Right cardiac atrium (tissue), 5 donors: ENCODE measurements at regions not wholly inside any gene's neighbourhood (a gene's known extent, or its start where the extent isn't known, plus 50 kb on each side); places are given as distances from the start of the nearest gene placed in this dataset.

Source experiments
- ATAC-seq, 2 donors: fragments of 200-7000 bp; cut with Tn5 transposase; one replicate each; pipeline versions ENCODE4 v1.8.0 to v1.9.1; 2020; ENCODE audit warnings: moderate library complexity in 2 of 2, mild to moderate bottlenecking in 1 of 2
- DNase-seq, 3 donors: peaks; one replicate each; pipeline ENCODE4 v3.0.0-alpha.2; 2020
- H3K27ac ChIP-seq: one replicate; pipeline ENCODE4 v1.5.1; 2013; ENCODE audit warnings: mild to moderate bottlenecking, low read length, control low read depth, moderate library complexity
- H3K27me3 ChIP-seq: one replicate; pipeline ENCODE4 v1.6.1; 2013; ENCODE audit not compliant: control insufficient read depth, insufficient read depth
- H3K4me1 ChIP-seq: one replicate; pipeline ENCODE4 v1.6.1; 2013; ENCODE audit warnings: low read length; ENCODE audit not compliant: control insufficient read depth, insufficient read depth
- H3K4me3 ChIP-seq: one replicate; pipeline ENCODE4 v1.5.1; 2013; ENCODE audit warnings: low read length, control low read depth
- H3K9me3 ChIP-seq: one replicate; pipeline ENCODE4 v1.6.1; 2013; ENCODE audit warnings: low read length; ENCODE audit not compliant: control insufficient read depth
- WGBS: extraction: QIAGEN DNeasy Blood & Tissue Kit; methylation state at CpG from one replicate; pipeline ENCODE4 v1.1.7; 2013; 5-methylcytosine and 5-hydroxymethylcytosine counted together
- intact Hi-C, 4 donors: fragments of 100-400 bp; cut with DNase I; formaldehyde crosslinking; loops; one replicate each; pipeline versions ENCODE4 v1.11.0 to v1.14.0; 2022 to 2023
- donor health status: healthy with polysubstance abuse.
- donor health status: DM: no; HTN: yes; CAD: no.
- donor health status: DM: no; HTN: no; CAD: no.
- donor health status: DM: no; HTN: yes; CAD: no; lungs with severe emphysema.
- donor health status: DM: yes; HTN: yes; CAD: no.

- DNase-seq (no peak), ATAC-seq (no peak)
- Histone ChIP-seq H3K4me3 (no peak overlapping the region), H3K27me3 (no peaks in the 10 kb centered on the region), H3K9me3 (no peaks in the 10 kb centered on the region), H3K4me1 (peaks cover 1% of the 10 kb centered on the region), H3K27ac (no peak overlapping the region)
- 57% methylated on average over 1 of the region's 1 CpG for WGBS
- intact Hi-C loops, result no loop called here
Observed at GRCh38 chr3:168975576-168975975, 687.9 kb downstream of the MECOM start.

GRCh38 chr3:168974617-168975403, 688.7 kb downstream of the MECOM start:
- no peak overlapping the region for H3K27ac ChIP-seq
- no peak overlapping the region for H3K4me3 ChIP-seq
- no peaks in the 10 kb centered on the region for H3K27me3 ChIP-seq
- H3K4me1 ChIP-seq, result peaks cover 1% of the 10 kb centered on the region
- intact Hi-C loops, result no loop called here
- DNase-seq, result no peak
- ATAC-seq, result no peak
- H3K9me3 ChIP-seq, result no peaks in the 10 kb centered on the region

- H3K9me3 ChIP-seq, result no peaks in the 10 kb centered on the region
- H3K4me3 ChIP-seq, result no peak overlapping the region
- DNase-seq, result no peak
- 92% methylated on average over 2 of the region's 2 CpGs for WGBS
- ATAC-seq, result no peak
- H3K27ac ChIP-seq, result no peak overlapping the region
- peaks cover 1% of the 10 kb centered on the region for H3K4me1 ChIP-seq
- H3K27me3 ChIP-seq, result no peaks in the 10 kb centered on the region
- intact Hi-C loops, result no loop called here
Observed at GRCh38 chr3:168973897-168974296, 689.6 kb downstream of the MECOM start.

- Histone ChIP-seq H3K4me1 (peaks cover 1% of the 10 kb centered on the region), H3K9me3 (no peaks in the 10 kb centered on the region), H3K4me3 (no peak overlapping the region), H3K27ac (no peak overlapping the region), H3K27me3 (no peaks in the 10 kb centered on the region)
- ATAC-seq, result no peak
- intact Hi-C loops, result no loop called here
- WGBS, result 73% methylated on average over 1 of the region's 1 CpG
- no peak for DNase-seq
Observed at GRCh38 chr3:168973206-168973605, 690.3 kb downstream of the MECOM start.

GRCh38 chr3:168968609-168969008, 694.9 kb downstream of the MECOM start:
- ATAC-seq, result no peak

DNA sequence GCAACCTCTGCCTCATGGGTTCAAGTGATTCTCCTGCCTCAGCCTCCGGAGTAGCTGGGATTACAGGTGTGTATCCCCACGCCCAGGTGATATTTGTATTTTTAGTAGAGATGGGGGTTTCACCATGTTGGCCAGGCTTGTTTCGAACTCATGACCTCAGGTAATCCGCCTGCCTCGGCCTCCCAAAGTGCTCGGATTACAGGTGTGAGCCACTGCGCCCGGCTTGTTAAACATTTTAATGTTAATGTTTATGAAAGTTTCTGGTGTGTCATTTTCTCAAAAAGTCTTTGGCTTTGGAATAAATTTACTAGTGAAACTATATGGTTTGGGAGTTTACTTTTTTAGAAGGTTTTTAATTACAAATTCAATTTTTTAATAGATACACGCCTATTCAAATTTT, 698.8 kb downstream of the MECOM start:
- 94% methylated on average over 9 of the region's 9 CpGs for WGBS
- H3K9me3 ChIP-seq, result no peaks in the 10 kb centered on the region
- no peak for ATAC-seq
- DNase-seq, result no peak
- H3K27ac ChIP-seq, result no peak overlapping the region
- no peaks in the 10 kb centered on the region for H3K27me3 ChIP-seq
- intact Hi-C loops, result no loop called here
- no peaks in the 10 kb centered on the region for H3K4me1 ChIP-seq
- no peak overlapping the region for H3K4me3 ChIP-seq

More at GRCh38 chr3:168968609-168969008, 694.9 kb downstream of the MECOM start:
- H3K9me3 ChIP-seq, result no peaks in the 10 kb centered on the region
- no peak overlapping the region for H3K4me3 ChIP-seq
- intact Hi-C loops, result no loop called here
- no peaks in the 10 kb centered on the region for H3K27me3 ChIP-seq
- no peak for DNase-seq
- no peaks in the 10 kb centered on the region for H3K4me1 ChIP-seq
- H3K27ac ChIP-seq, result no peak overlapping the region
- whole genome bisulfite sequencing, result 87% methylated on average over 3 of the region's 3 CpGs

- ATAC-seq (no peak), DNase-seq (no peak)
- Histone ChIP-seq H3K9me3 (no peaks in the 10 kb centered on the region), H3K4me3 (no peak overlapping the region), H3K27ac (no peak overlapping the region), H3K4me1 (no peaks in the 10 kb centered on the region), H3K27me3 (no peaks in the 10 kb centered on the region)
- intact Hi-C loops, result no loop called here
- WGBS, result 82% methylated on average over 2 of the region's 2 CpGs
Observed at GRCh38 chr3:168961271-168961670, 702.2 kb downstream of the MECOM start.

GRCh38 chr3:168959731-168960130, 703.8 kb downstream of the MECOM start:
- Histone ChIP-seq H3K4me3 (no peak overlapping the region), H3K27ac (no peak overlapping the region), H3K9me3 (no peaks in the 10 kb centered on the region), H3K27me3 (no peaks in the 10 kb centered on the region), H3K4me1 (no peaks in the 10 kb centered on the region)
- WGBS, result 93% methylated on average over 3 of the region's 3 CpGs
- no peak for ATAC-seq
- intact Hi-C loops, result loop anchor here in 1 of 4 donors (10.0 kb wide), 1 partner anchor 785 kb away; no protein-coding TSS in a partner anchor
- no peak for DNase-seq

GRCh38 chr3:168958466-168958865, 705.0 kb downstream of the MECOM start:
- H3K27ac ChIP-seq, result no peak overlapping the region
- ATAC-seq, result no peak
- H3K4me1 ChIP-seq, result no peaks in the 10 kb centered on the region
- peaks cover 2% of the 10 kb centered on the region for H3K9me3 ChIP-seq
- H3K27me3 ChIP-seq, result no peaks in the 10 kb centered on the region
- intact Hi-C loops, result loop anchor here in 1 of 4 donors (10.0 kb wide), 1 partner anchor 786 kb away; no protein-coding TSS in a partner anchor
- no peak overlapping the region for H3K4me3 ChIP-seq
- WGBS, result 84% methylated on average over 3 of the region's 3 CpGs
- DNase-seq, result no peak

GRCh38 chr3:168956076-168956475, 707.4 kb downstream of the MECOM start:
- ATAC-seq, result no peak
- H3K9me3 ChIP-seq, result peaks cover 2% of the 10 kb centered on the region
- H3K27me3 ChIP-seq, result no peaks in the 10 kb centered on the region
- H3K27ac ChIP-seq, result no peak overlapping the region
- no peaks in the 10 kb centered on the region for H3K4me1 ChIP-seq
- no peak overlapping the region for H3K4me3 ChIP-seq
- intact Hi-C loops, result loop anchor here in 1 of 4 donors (10.0 kb wide), 1 partner anchor 789 kb away; no protein-coding TSS in a partner anchor
- DNase-seq, result no peak
- WGBS, result 69% methylated on average over 8 of the region's 8 CpGs

- DNase-seq (no peak), ATAC-seq (no peak)
- Histone ChIP-seq H3K4me1 (no peaks in the 10 kb centered on the region), H3K9me3 (peaks cover 2% of the 10 kb centered on the region), H3K27ac (no peak overlapping the region), H3K27me3 (no peaks in the 10 kb centered on the region), H3K4me3 (no peak overlapping the region)
- WGBS, result 37% methylated on average over 4 of the region's 4 CpGs
- intact Hi-C loops, result loop anchor here in 1 of 4 donors (10.0 kb wide), 1 partner anchor 792 kb away; no protein-coding TSS in a partner anchor
Observed at GRCh38 chr3:168952551-168952950, 711.0 kb downstream of the MECOM start.
